ENCODE measurements at regions not wholly inside any gene's neighbourhood (a gene's known extent, or its start where the extent isn't known, plus 50 kb on each side); places are given as distances from the start of the nearest gene placed in this dataset.

- Histone ChIP-seq H2BK5ac (ENCODE audit: low read depth, low read length, poor library complexity, severe bottlenecking) (no peak overlapping the region), H3K23ac (ENCODE audit: low read depth, low read length) (no peak overlapping the region), H3K56ac (ENCODE audit: extremely low read depth, insufficient read depth, low read length) (no peak overlapping the region), H4K91ac (ENCODE audit: insufficient read depth, low read depth, low read length) (no peak overlapping the region), H3K9ac (ENCODE audit: low read depth, low read length) (no peak overlapping the region), H2BK15ac (ENCODE audit: low read depth, low read length) (no peak overlapping the region), H2AFZ (replicated peaks; ENCODE audit: low read length, poor library complexity) (no peak overlapping the region), H3K4me3 (ENCODE audit: insufficient read depth, low read depth, low read length) (no peak overlapping the region), H4K20me1 (ENCODE audit: insufficient read depth, low read length) (no peaks in the 10 kb centered on the region), H3K9me1 (ENCODE audit: insufficient read depth, low read length) (no peaks in the 10 kb centered on the region), H3K27me3 (ENCODE audit: control insufficient read depth, insufficient read depth, low read length) (peaks cover 3% of the 10 kb centered on the region), H2BK120ac (ENCODE audit: low read depth, low read length) (no peak overlapping the region), H3K27ac (ENCODE audit: insufficient read depth, low read length) (no peak overlapping the region), H3K4me2 (ENCODE audit: low read depth, low read length) (no peak overlapping the region), H4K5ac (ENCODE audit: low read depth, low read length) (no peak overlapping the region), H3K14ac (replicated peaks; ENCODE audit: low read depth, low read length) (no peak overlapping the region), H3K79me1 (ENCODE audit: low read depth in 1 of 2, low read length in 2 of 2) (no peaks in the 10 kb centered on the region), H3K4me1 (ENCODE audit: control insufficient read depth, insufficient read depth, low read length) (no peaks in the 10 kb centered on the region), H3K9me3 (ENCODE audit: control insufficient read depth, insufficient read depth, low read length) (no peaks in the 10 kb centered on the region), H3K4ac (ENCODE audit: low read depth, low read length) (no peak overlapping the region), H4K8ac (ENCODE audit: low read depth in 2 of 2, low read length in 2 of 2) (no peak overlapping the region), H3K18ac (ENCODE audit: low read depth, low read length) (no peak overlapping the region), H2AK9ac (replicated peaks; ENCODE audit: low read depth, low read length, poor library complexity) (no peak overlapping the region), H3K36me3 (ENCODE audit: control insufficient read depth, insufficient read depth, low read length) (no peaks in the 10 kb centered on the region), H2AK5ac (ENCODE audit: low read depth, low read length) (no peak overlapping the region), H2BK20ac (ENCODE audit: low read depth, low read length) (no peak overlapping the region)
- DNase-seq (no peak), ATAC-seq (ENCODE audit: low read depth) (no peak)
- no TSS peak for BruUV-seq (replicated peaks)
- in situ Hi-C loops (cut with MboI; ENCODE audit: low sequenced_read_pairs), result no loop called here
- TF ChIP-seq POLR2A (IDR thresholded peaks at IDR 0.05; ENCODE audit: low read depth, low read length), result no peak
- TF ChIP-seq USF2 (IDR thresholded peaks at IDR 0.05; ENCODE audit: low read depth, low read length), result no peak
- no peak for TF ChIP-seq RFX5 (IDR thresholded peaks at IDR 0.05; ENCODE audit: low read depth, low read length)
- no peak for TF ChIP-seq FOS (IDR thresholded peaks at IDR 0.05; ENCODE audit: low read depth, low read length)
- TF ChIP-seq MAFK (IDR thresholded peaks at IDR 0.05; ENCODE audit: low read depth, low read length), result no peak
- TF ChIP-seq NFE2L2 (IDR thresholded peaks at IDR 0.05; ENCODE audit: low read depth, low read length), result no peak
- TF ChIP-seq SMC3 (IDR thresholded peaks at IDR 0.05; ENCODE audit: low read depth, low read length), result no peak
- TF ChIP-seq, protein P1, sequence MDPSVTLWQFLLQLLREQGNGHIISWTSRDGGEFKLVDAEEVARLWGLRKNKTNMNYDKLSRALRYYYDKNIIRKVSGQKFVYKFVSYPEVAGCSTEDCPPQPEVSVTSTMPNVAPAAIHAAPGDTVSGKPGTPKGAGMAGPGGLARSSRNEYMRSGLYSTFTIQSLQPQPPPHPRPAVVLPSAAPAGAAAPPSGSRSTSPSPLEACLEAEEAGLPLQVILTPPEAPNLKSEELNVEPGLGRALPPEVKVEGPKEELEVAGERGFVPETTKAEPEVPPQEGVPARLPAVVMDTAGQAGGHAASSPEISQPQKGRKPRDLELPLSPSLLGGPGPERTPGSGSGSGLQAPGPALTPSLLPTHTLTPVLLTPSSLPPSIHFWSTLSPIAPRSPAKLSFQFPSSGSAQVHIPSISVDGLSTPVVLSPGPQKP (IDR thresholded peaks at IDR 0.05; ENCODE audit: borderline replicate concordance, low read depth, low read length), result no peak
- TF ChIP-seq MAZ (IDR thresholded peaks at IDR 0.05; ENCODE audit: borderline replicate concordance, low read depth, low read length), result no peak
- TF ChIP-seq, protein P2, sequence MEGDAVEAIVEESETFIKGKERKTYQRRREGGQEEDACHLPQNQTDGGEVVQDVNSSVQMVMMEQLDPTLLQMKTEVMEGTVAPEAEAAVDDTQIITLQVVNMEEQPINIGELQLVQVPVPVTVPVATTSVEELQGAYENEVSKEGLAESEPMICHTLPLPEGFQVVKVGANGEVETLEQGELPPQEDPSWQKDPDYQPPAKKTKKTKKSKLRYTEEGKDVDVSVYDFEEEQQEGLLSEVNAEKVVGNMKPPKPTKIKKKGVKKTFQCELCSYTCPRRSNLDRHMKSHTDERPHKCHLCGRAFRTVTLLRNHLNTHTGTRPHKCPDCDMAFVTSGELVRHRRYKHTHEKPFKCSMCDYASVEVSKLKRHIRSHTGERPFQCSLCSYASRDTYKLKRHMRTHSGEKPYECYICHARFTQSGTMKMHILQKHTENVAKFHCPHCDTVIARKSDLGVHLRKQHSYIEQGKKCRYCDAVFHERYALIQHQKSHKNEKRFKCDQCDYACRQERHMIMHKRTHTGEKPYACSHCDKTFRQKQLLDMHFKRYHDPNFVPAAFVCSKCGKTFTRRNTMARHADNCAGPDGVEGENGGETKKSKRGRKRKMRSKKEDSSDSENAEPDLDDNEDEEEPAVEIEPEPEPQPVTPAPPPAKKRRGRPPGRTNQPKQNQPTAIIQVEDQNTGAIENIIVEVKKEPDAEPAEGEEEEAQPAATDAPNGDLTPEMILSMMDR (conservative IDR thresholded peaks at IDR 0.05; ENCODE audit: low read depth, low read length), result no peak
- TF ChIP-seq CEBPB (IDR thresholded peaks at IDR 0.05; ENCODE audit: low read depth, low read length), result no peak
- no peak for TF ChIP-seq RCOR1 (IDR thresholded peaks at IDR 0.05; ENCODE audit: insufficient replicate concordance, low read length)
- TF ChIP-seq CHD1 (IDR thresholded peaks at IDR 0.05; ENCODE audit: low read depth, low read length), result no peak
- TF ChIP-seq MXI1 (IDR thresholded peaks at IDR 0.05; ENCODE audit: borderline replicate concordance, low read depth, low read length), result no peak
- no peak for TF ChIP-seq BHLHE40 (IDR thresholded peaks at IDR 0.05; ENCODE audit: low read depth, low read length)
- no peak for TF ChIP-seq RAD21 (IDR thresholded peaks at IDR 0.05; ENCODE audit: low read length)
- ChIA-PET CTCF (no interaction called here), POLR2A (ENCODE audit: unreplicated experiment) (no interaction called here)
- dilution Hi-C loops (cut with HindIII; ENCODE audit: low sequenced_read_pairs, unreplicated experiment), result no loop called here
- intact Hi-C loops (cut with micrococcal nuclease), result no loop called here
- whole genome bisulfite sequencing, 2 experiments (ENCODE audit: extremely low coverage in 2 of 2, insufficient read length in 1 of 2), result no CpG with 5 or more reads among the region's 2 CpGs
Measured at GRCh38 chrX:112266136-112266535, 183.6 kb upstream of the TRPC5 start.
